NCI-H2029 (cell line): ENCODE measurements at regions not wholly inside any gene's neighbourhood (a gene's known extent, or its start where the extent isn't known, plus 50 kb on each side); places are given as distances from the start of the nearest gene placed in this dataset.
"Not testable (repeated sequence)": the region's sequence is repeated elsewhere in the genome, so short reads cannot be mapped to it uniquely, and the experiment has no call there.

Experiments
- DNase-seq: peaks from one replicate; lab custom pipeline; 2025; lab: John Stamatoyannopoulos, UW

- no peak for DNase-seq
Measured at GRCh38 chr2:40937284-40937683, 485.4 kb upstream of the SLC8A1 start.

GRCh38 chr2:40953341-40953740 is 501.5 kb upstream of the SLC8A1 start:
- DNase-seq, result no peak

- no peak for DNase-seq
Measured at GRCh38 chr2:40955042-40955441, 503.2 kb upstream of the SLC8A1 start.

GRCh38 chr2:40955635-40956034 is 503.7 kb upstream of the SLC8A1 start:
- DNase-seq, result no peak

- no peak for DNase-seq
Measured at GRCh38 chr2:40957508-40957907, 505.6 kb upstream of the SLC8A1 start.

GRCh38 chr2:40962026-40962425 is 510.1 kb upstream of the SLC8A1 start:
- no peak for DNase-seq

- no peak for DNase-seq
Measured at GRCh38 chr2:40964509-40965250, 512.8 kb upstream of the SLC8A1 start.

- no peak for DNase-seq
Measured at GRCh38 chr2:40967451-40967850, 515.6 kb upstream of the SLC8A1 start.

- DNase-seq, result no peak
Measured at GRCh38 chr2:40975151-40975550, 523.3 kb upstream of the SLC8A1 start.

- no peak for DNase-seq
Measured at GRCh38 chr2:40997362-40997761, 545.5 kb upstream of the SLC8A1 start.

- DNase-seq, result no peak
Measured at GRCh38 chr2:41000374-41000773, 548.5 kb upstream of the SLC8A1 start.

GRCh38 chr2:41000906-41001305 is 549.0 kb upstream of the SLC8A1 start:
- DNase-seq, result no peak

- DNase-seq, result no peak
Measured at GRCh38 chr2:41004700-41005099, 552.8 kb upstream of the SLC8A1 start.

- no peak for DNase-seq
Measured at GRCh38 chr2:41020358-41020757, 568.5 kb upstream of the SLC8A1 start.

- DNase-seq, result no peak
Measured at GRCh38 chr2:41024816-41025215, 572.9 kb upstream of the SLC8A1 start.

GRCh38 chr2:41026613-41027012 is 574.7 kb upstream of the SLC8A1 start:
- no peak for DNase-seq

GRCh38 chr2:41027095-41027494 is 575.2 kb upstream of the SLC8A1 start:
- no peak for DNase-seq

- DNase-seq, result no peak
Measured at GRCh38 chr2:41031282-41031681, 579.4 kb upstream of the SLC8A1 start.

GRCh38 chr2:41032715-41033114 is 580.8 kb upstream of the SLC8A1 start:
- DNase-seq, result no peak

GRCh38 chr2:41033127-41033526 is 581.2 kb upstream of the SLC8A1 start:
- no peak for DNase-seq

GRCh38 chr2:41038408-41038807 is 586.5 kb upstream of the SLC8A1 start:
- no peak for DNase-seq

GRCh38 chr2:41039750-41040149 is 587.9 kb upstream of the SLC8A1 start:
- not testable (repeated sequence) for DNase-seq

GRCh38 chr2:41040782-41041520 is 589.1 kb upstream of the SLC8A1 start:
- DNase-seq, result no peak

GRCh38 chr2:41042343-41042742 is 590.5 kb upstream of the SLC8A1 start:
- DNase-seq, result no peak
